Activated CD4-positive, alpha-beta T cell treated with anti-CD3 and anti-CD28 coated beads, Interleukin-2, amount 50 U/mL, for 24 hours (primary cell): ENCODE measurements at regions not wholly inside any gene's neighbourhood (a gene's known extent, or its start where the extent isn't known, plus 50 kb on each side); places are given as distances from the start of the nearest gene placed in this dataset.

Experiments
- DNase-seq, 2 donors: peaks; one replicate each; pipeline ENCODE4 v3.0.0-alpha.2; 2020; ENCODE audit warnings: low read depth in 1 of 2, low spot score in 1 of 2

GRCh38 chr5:114660791-114661190 lies 298.9 kb downstream of the KCNN2 start:
- no peak for DNase-seq

- DNase-seq, result no peak
These were observed 296.3 kb downstream of the KCNN2 start for GRCh38 chr5:114658194-114658593.

GRCh38 chr5:114657342-114658130 lies 295.7 kb downstream of the KCNN2 start:
- DNase-seq, result no peak

- no peak for DNase-seq
These were observed 288.0 kb downstream of the KCNN2 start for GRCh38 chr5:114649878-114650277.

GRCh38 chr5:114648940-114649339 lies 287.1 kb downstream of the KCNN2 start:
- no peak for DNase-seq

- no peak for DNase-seq
These were observed 282.7 kb downstream of the KCNN2 start for GRCh38 chr5:114644576-114644975.

GRCh38 chr5:114636271-114636670 lies 274.4 kb downstream of the KCNN2 start:
- no peak for DNase-seq

- DNase-seq, result no peak
These were observed 273.4 kb downstream of the KCNN2 start for GRCh38 chr5:114634967-114635901.

- DNase-seq, result no peak
These were observed 272.6 kb downstream of the KCNN2 start for GRCh38 chr5:114634517-114634916.

GRCh38 chr5:114612406-114612805 lies 250.5 kb downstream of the KCNN2 start:
- no peak for DNase-seq

- no peak for DNase-seq
These were observed 219.3 kb downstream of the KCNN2 start for GRCh38 chr5:114581136-114581535.

GRCh38 chr5:114565871-114566270 lies 204.0 kb downstream of the KCNN2 start:
- no peak for DNase-seq

- no peak for DNase-seq
These were observed 203.3 kb downstream of the KCNN2 start for GRCh38 chr5:114565139-114565538.

- DNase-seq, result no peak
These were observed 199.5 kb downstream of the KCNN2 start for GRCh38 chr5:114561415-114561814.
